Stimulated activated CD4-positive, alpha-beta T cell treated with anti-CD3 and anti-CD28 coated beads, Interleukin-15, amount 100 ng/mL, for 1 hour (primary cell): ENCODE measurements at regions not wholly inside any gene's neighbourhood (a gene's known extent, or its start where the extent isn't known, plus 50 kb on each side); places are given as distances from the start of the nearest gene placed in this dataset.
"Not testable (repeated sequence)": the region's sequence is repeated elsewhere in the genome, so short reads cannot be mapped to it uniquely, and the experiment has no call there.

ENCODE experiments used
- DNase-seq, 2 donors: peaks; one replicate each; pipeline ENCODE4 v3.0.0-alpha.2; 2020; ENCODE audit warnings: low read depth in 1 of 2, low spot score in 1 of 2

DNA sequence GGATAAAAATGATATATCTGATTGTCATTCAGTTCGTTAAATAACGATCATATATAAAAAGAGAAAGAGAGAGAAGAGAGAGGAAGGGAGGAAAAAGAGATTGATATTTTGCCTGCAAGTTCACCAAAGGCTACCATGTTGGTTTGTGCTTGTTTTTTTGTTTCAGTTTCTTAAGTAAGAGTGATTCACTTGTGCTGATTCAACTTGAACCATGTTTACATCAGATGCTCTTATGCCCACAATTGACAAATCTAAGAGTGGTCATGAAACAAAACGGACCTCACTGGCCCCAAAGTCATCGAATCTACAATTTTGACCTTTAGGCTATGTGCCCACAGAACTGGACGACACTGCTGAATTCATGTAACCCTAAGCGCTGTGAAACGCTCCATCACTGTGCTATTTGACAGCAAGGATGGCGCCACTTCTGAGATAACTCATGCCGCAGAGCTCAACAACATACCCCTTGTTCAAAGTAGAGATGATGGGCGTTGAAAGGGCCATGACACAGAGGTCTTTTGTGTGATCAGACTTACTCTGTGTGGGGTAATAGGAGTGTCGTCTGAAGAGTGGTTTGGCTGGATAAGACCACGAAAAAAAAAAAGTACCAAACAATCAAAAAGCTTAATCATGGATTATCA is 481.4 kb downstream of the SETD4 start:
- DNase-seq, result no peak

DNA sequence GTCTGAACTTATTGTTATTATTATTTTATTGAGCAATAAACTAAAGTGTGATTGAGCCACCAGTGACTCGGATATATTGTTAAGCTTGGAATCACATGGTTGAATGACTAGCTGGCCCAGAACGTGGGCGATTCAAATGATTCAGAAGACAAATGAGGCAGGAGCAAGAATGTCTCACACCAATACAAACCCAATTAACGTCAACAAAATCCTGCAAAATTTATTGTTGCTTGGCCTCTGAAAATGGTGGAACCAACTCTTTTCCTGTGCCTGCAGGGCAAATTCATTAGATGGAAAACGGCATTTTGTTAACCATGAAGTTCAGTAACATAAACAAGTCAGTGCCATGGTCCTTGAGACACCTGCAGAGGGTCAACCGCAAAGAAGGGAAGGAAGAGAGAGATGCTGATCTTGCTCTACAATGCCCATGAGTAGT is 482.0 kb downstream of the SETD4 start:
- no peak for DNase-seq

DNA sequence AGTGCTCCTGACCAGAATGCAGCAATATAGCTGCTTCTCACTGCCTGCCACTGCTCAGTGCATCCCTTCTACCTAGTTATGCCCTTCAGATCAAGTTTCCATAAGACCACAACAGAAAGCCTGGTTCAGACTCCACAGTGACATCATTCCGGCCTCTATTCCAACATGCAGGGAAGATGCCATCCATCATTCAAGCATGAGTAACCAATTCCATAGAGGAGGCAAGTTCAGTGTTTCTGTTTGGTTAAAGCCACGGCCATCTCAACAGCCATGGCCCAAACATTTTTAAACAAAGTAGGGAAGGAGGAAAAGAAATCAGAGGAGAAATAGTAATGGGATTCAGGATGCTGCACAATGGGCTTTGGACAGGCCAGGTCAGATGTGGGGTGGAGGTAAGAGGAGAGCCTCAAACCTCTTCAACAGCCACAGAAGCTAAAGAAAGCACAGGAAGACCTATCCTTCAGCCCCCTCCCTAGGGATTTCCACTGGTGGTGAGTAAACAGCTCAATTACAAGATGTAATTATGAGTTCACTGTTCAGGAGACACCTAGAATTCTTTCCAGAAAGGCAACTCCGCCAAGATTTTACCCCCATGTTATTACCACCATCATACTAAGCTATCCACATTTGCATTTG is 484.9 kb downstream of the SETD4 start:
- DNase-seq, result no peak

DNA sequence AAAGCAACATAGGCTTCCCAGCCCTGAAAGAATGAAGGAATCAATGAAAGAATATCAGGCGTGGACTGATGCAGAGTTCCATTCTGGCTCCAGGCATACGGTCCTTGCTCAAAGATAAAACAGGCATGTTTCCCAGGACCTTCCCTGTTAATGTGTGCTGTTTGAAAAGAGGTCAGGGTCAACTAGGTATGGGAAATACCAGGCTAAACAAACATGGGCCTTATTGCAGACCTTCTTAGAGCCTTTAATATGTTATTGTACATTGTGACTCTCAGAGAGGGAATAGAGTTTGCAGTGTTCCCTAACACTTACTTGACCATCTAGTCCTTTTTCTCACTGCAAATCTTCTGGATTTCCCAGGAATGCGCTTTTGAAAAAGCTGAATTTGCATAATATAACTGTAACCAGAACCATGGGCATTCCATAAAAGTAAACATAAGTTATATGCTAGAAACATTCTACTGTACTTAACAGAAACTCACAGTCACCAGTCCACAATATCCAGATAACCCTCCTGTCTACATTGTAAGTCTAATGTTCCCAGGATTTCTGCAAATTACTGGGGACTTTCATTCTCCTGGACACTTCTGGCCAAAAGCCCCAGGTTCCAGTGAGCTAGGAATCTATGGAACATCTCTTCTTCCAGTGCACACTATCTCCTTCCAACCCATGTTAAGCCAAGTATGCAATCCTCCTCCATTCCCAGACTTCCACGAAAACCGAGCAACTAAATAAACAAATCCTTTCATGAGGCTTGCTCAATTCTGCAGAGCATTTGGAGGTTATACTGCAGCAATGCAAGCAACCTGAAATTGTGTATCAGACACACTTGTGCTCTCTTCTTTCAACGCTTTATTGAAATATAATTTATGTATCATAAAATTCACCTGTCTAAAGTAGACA is 486.6 kb downstream of the SETD4 start:
- DNase-seq, result no peak

DNA sequence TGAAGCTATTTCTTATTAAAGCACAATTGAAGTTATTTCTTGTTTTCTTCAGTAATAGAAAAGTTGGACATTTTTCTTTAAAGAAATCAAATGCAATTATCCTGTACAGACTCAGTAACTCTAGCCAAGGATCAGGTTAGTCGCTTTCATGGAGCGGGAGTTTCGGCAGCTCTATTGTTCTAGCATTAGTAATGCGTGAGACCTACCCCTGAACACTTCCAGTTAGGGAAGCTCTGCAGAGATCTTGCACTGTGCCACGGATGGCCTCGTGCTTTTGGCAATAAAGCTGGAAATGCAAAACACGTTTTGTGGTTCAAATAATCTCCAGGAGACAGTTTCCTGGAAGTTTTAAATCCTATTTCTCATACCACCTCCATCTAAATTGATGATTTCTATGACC is 488.4 kb downstream of the SETD4 start:
- DNase-seq, result no peak

DNA sequence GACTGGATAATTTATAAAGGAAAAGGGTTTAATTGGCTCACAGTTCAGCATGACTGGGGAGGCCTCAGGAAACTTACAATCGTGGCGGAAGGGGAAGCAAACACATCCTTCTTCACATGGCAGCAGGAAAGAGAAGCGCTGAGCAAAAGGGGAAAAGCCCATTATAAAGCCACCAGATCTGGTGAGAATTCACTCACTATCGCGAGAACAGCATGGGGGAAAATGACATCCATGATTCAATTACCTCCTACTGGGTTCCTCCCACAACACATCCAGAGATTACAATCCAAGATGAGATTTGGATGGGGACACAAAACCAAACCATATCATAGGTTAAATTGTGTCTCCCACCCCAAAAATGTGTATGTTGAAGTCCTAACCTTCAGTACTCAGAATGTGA is 491.7 kb downstream of the SETD4 start:
- DNase-seq, result no peak

DNA sequence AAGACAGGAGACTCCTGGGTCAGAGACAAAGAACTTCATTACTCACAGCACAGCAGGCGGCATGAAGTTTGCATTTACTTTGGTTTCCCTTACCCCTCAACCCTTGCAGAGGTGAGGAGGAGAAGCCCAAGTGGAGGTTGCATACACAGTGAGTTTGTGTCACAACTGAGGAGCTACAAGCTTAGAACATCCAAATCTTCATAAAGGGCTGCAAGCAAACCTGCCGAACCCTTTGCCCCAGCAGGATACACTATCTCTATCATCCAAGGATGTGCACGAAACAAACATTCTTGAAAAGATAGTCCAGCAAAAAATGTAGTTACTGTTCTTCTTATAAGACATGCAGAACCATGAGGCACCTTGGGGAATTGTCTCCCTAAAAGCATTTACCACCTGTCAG is 493.5 kb downstream of the SETD4 start:
- DNase-seq, result no peak

DNA sequence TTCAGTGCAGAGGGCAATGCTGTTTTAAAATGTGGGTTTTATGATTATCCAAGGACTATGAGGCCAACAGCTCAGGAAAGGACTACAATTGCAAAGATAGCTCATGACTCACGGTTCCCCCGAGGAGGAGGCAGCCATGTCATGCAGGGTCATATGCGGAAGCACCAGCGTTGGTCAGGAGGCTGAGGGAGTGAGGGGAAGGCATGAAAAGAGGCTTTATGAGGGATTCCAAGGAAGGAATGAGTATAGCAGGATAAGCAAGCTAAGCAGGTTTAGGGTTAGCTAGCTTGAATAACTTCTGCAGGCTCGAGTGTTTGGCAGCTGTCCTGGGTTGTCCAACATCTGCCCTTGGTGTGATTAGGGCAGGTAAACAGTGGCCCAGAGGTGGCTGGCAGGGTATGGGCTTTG is 495.1 kb downstream of the SETD4 start:
- DNase-seq, result no peak

DNA sequence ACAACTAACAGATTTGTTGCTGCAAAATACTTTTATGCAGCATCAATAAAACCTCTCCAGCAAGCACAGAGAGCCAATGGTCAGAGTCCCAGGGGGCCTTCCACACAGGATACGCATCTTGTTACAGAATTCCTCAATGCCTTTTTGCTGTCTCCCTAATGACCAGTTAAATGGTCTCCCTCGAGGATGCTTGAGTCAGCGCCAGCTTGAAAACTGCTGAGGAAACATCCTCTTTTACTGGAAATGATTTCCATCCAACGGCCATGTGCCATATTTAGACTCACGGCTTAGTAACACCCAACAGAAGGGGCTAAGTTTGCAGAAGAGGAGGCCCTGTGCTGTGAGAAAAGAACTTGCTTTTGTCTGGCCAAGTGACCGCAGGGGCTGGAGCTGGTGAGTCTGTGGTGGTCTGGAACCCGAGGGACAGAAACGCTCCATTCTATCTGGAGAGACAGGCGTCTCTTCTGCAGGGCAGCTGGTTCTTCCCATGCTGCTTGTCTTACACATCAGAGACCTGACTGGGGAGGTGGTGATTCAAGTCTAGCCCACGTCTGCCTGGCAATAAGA is 496.4 kb downstream of the SETD4 start:
- no peak for DNase-seq

DNA sequence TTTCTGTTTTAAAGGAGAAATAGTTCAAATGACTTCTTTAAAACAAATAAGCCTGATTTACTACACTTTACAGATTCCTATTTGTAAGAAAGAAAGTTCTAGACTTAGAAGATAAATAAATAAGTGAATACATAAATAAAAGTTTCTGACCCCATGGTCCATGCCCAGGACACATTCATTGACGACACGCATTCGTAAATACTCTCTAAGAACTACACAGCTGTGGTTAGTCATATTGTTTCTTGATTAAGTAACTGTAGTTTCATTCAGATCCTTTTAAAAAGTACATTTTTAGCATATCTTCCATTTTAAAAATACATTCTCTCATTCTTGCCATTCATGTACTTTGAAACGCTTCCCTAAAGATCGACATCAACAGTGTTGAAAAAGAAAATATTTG is 497.4 kb downstream of the SETD4 start:
- DNase-seq, result no peak

DNA sequence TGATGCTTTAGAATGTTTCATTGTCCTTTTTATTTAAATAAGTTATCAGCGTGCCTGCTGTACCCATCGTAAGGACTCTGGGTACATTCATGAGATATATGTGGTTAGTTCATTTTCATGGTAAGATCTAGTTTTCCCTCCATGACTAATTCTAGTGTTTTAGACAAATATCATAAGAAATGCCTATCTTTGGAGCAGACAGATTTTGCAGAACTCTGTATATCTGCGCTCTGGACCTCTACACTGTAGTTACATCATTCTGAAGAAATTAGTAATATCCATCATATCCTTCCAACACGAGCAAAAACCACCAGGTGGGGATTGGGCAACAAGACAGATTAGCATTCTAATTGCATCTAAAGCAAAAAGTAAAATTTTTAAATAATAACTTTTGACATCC is 499.2 kb downstream of the SETD4 start:
- no peak for DNase-seq

DNA sequence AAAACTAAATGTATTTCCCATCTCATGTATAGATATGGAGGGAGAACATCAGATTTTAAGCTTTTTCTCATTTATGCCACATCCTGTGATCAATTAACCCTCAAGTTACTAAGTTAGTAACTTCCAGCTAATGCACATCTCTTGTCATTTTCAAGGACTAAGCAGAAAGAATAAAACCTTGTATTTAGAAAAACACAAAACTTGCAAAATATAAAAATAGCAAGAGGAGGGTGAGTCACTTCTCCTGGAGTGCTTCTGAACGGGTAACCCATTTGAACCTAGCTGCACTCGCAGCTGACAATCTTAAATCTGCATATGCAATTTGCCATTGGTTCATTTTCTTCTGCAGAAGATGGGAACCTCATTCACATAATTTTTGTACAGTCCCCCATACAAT is 500.5 kb downstream of the SETD4 start:
- no peak for DNase-seq

DNA sequence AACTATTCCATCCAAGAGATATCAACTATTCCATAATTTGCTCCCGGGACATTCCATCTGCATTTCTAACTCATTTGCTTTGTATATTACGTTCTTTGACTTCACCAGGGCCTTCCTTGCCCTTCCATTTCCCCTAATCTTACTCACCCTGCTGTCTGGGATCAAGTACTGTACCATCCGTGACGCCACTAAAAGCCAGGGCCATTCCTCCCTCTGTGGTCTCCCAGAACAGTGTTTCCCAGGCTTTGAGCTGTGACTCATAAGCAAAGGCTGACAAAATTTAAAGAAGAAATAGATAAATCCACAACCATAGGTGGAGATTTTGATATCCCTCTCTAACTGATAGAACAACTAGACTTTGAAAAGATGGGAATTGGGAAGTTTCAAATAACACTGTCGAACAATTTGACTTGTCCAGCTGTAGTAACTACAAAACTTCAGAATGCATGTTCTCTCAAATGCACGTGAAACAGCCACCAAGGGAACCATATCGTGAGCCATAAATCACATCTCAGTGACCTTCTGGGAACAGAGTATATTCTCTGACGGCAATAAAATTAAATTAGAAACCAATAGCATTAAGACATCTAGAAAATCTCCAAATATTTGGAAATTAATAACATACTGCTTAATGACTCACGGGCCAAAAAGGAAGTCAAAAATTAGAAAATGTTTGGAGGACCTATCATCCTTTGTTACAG is 501.0 kb downstream of the SETD4 start:
- DNase-seq, result no peak

DNA sequence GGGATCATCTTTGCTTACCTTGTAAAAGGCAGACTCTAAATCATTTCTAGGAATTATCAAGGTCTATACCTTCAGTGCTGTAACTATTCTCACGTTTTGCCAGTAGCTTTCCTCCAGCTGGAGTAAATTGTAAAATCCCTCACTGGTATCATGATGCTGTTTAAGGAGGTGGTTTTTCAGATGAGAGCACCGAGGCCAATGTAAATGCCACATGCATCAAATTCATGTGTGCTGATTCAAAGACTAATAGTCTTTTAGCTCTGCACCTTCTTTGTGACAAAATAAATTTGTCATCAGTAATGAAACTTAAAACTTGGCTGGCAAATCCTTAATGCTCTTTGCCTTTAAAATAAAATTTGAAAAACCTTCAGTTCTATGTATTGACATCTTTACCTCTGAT is 503.8 kb downstream of the SETD4 start:
- DNase-seq, result no peak

DNA sequence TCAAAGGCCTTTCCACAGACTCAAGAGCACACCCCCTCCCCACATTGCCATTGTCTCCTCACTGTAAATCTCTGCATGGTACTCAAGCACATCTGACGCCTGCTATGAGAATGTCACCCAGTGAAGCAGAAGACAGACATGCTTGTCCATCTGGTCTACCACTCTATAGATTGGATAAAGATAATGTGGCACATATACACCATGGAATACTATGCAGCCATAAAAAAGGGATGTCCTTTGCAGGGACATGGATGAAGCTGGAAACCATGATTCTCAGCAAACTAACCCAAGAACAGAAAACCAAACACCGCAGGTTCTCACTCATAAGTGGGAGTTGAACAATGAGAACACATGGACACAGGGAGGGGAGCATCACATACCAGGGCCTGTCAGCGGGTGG is 503.4 kb upstream of the RUNX1 start:
- DNase-seq, result not testable (repeated sequence)

DNA sequence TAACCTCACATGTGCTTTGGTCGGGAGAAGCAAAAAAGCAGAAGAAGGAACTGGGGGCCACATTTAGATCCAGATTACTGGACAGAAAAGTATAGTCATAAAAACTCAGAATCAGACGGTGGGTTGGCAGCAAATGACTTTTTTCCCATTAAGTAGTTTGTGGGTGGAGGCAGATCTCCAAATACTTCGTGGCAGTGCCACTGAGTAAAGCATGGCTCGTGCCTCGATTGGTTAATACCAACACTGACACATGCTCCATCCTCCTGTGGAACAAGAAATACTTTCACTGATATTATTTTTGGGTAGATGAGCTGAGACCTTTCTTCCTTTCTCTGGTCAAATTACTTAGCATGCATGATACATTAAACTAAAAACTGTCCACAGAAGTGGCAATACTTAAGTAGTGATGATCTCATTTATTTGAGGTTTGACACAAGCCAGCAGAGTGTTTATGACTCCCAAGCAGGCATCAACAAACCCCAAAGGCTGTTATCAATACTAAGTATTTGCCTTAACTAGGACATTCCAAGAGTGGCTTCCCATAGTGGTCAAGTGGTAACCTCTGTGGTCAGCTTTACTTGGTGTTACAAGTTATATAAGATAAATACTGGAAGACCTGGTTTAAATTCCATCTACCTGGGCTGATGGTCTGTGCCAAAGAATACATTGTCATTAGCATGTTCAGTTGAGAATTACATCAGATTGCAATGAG is 500.0 kb upstream of the RUNX1 start:
- DNase-seq, result no peak

DNA sequence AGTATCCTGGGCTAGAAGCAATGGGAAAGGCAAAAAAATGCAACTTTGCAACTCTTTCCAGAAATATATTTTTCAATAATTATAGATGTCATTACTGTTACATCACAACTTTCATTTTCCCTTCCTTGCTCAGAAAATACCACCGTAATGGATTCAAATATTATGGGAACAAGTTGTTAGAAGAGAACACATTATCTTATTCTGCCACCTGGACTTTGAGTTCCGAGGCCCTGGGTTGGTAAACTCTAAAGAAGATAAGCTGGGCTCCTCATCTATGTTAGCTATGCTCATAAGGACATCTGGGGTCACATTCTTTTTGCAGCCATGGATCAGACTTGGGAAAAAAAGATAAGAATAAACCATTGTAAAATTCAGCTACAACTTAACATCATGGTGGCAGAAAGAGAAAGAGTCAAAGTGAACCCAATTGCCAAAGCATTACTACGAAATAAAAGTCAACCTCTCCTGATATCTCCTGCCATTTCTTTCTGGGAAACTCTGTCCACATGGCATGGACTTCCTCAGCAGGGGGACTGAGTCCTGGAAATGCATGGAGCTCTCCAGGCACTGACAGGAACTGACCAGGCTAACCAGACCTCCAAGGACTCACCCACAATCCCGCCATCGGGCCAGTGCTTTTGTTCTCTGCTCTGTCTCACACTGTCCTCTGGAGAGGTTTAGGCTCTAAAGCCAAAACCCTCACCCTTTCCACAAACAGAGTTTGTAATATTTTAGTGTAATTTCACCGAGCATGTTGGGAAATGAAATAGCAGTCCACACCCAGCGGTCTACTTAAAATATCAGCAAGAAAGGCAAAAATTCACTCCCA is 499.1 kb upstream of the RUNX1 start:
- DNase-seq, result no peak

DNA sequence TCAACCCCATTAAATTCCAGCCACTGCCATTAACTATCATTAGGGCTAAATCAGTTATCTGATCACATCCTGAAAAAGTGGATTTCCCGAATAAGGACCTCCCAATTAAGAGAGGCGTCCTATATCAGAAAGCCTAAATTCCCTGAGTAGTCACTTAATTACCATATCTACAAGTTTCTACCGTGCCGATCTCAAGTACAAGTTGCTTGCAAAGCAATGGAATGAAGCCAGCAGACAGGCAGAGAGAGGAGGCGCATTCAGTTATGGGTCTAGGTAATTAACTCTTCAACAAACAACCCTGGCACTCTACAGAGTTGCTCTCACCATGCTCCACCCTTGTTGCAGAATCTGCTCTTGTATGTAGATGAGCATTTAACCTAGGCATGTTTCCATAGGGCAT is 494.6 kb upstream of the RUNX1 start:
- DNase-seq, result no peak

DNA sequence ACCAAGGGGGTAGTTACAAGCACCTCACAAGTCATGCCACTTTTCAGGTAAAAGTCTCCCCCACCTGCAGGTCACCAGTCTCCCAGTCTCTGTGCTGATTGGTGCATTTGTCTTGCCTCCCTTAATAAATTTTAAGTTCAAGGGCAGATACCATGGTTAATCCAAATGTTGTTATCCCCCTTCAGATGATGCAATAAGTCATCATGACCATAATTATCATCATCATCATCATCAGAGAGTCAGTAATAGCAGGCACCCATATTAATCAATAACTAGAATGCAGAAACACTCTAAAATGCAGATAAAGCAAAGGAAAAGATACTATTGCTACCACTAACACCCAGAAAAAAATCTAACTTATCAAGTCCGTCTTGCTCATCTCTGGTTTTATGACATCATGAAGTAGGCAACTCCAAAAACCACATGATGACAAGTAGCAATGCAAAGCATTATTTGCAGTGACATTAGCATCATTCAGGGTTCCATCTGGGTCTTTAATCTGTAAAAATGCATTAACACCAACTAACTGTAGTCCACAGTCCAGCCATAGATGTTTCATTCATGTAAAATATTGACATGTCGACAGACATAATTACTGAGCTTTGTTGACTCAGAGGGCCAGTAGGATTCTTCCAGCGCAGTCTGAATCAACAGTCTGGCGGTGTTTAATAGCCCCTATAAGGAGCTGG is 492.0 kb upstream of the RUNX1 start:
- DNase-seq, result no peak
